Activated CD8-positive, alpha-beta T cell treated with anti-CD3 and anti-CD28 coated beads, Interleukin-2, amount 10 ng/mL, durations not matched to agents 7 days and 5 days (primary cell): ENCODE measurements at regions not wholly inside any gene's neighbourhood (a gene's known extent, or its start where the extent isn't known, plus 50 kb on each side); places are given as distances from the start of the nearest gene placed in this dataset.

Experiments used
- ATAC-seq: fragments of 150-1000 bp; cut with Tn5 transposase; one replicate; pipeline ENCODE4 v1.10.0; 2021; ENCODE audit warnings: moderate library complexity
- CTCF ChIA-PET: fragments of 350-600 bp; sonication (Branson Sonifier 250); formaldehyde crosslinking; loops from one replicate; lab custom pipeline; 2021; ENCODE audit warnings: antibody characterized with exemption; lab: Charles Lee
- POLR2A ChIA-PET: fragments of 350-600 bp; sonication (Branson Sonifier 250); formaldehyde crosslinking; loops from one replicate; lab custom pipeline; 2021; ENCODE audit warnings: antibody characterized with exemption; lab: Charles Lee
- DNase-seq: peaks from one replicate; pipeline ENCODE4 v3.0.0-alpha.2; 2020
- H3K27ac Mint-ChIP-seq: one replicate; pipeline ENCODE4 v1.8.0; 2021; ENCODE audit warnings: mild to moderate bottlenecking, mixed read lengths
- H3K27me3 Mint-ChIP-seq: one replicate; pipeline ENCODE4 v1.8.0; 2021; ENCODE audit warnings: low read depth, mixed read lengths
- H3K36me3 Mint-ChIP-seq: one replicate; pipeline ENCODE4 v1.8.0; 2021; ENCODE audit warnings: low read depth, mixed read lengths
- H3K4me1 Mint-ChIP-seq: one replicate; pipeline ENCODE4 v1.8.0; 2021; ENCODE audit warnings: low read depth, mixed read lengths
- H3K4me3 Mint-ChIP-seq: one replicate; pipeline ENCODE4 v1.8.0; 2021; ENCODE audit warnings: mild to moderate bottlenecking, mixed read lengths
- H3K9me3 Mint-ChIP-seq: one replicate; pipeline ENCODE4 v1.8.0; 2022; ENCODE audit warnings: mixed read lengths; ENCODE audit not compliant: insufficient read depth

GRCh38 chr19:31525610-31526147 lies 176.4 kb upstream of the TSHZ3 start:
- Mint-ChIP-seq H3K27me3 (no peaks in the 10 kb centered on the region), H3K4me3 (no peak overlapping the region), H3K27ac (no peak overlapping the region), H3K9me3 (peaks cover 18% of the 10 kb centered on the region), H3K4me1 (no peaks in the 10 kb centered on the region), H3K36me3 (no peaks in the 10 kb centered on the region)
- CTCF ChIA-PET: no interaction called here
- DNase-seq (no peak), ATAC-seq (no peak)
- POLR2A ChIA-PET: no interaction called here

- Mint-ChIP-seq H3K4me3 (no peak overlapping the region), H3K27me3 (no peaks in the 10 kb centered on the region), H3K4me1 (no peaks in the 10 kb centered on the region), H3K9me3 (peaks cover 14% of the 10 kb centered on the region), H3K27ac (no peak overlapping the region), H3K36me3 (no peaks in the 10 kb centered on the region)
- DNase-seq (no peak), ATAC-seq (no peak)
- ChIA-PET POLR2A (no interaction called here), CTCF (no interaction called here)
Observed at GRCh38 chr19:31527443-31527842, 178.2 kb upstream of the TSHZ3 start.

GRCh38 chr19:31528261-31528660 lies 179.0 kb upstream of the TSHZ3 start:
- Mint-ChIP-seq H3K9me3 (peaks cover 14% of the 10 kb centered on the region), H3K27me3 (no peaks in the 10 kb centered on the region), H3K27ac (no peak overlapping the region), H3K4me1 (no peaks in the 10 kb centered on the region), H3K4me3 (no peak overlapping the region), H3K36me3 (no peaks in the 10 kb centered on the region)
- DNase-seq (no peak), ATAC-seq (no peak)
- POLR2A ChIA-PET: no interaction called here
- CTCF ChIA-PET: no interaction called here

- no peak for DNase-seq
- Mint-ChIP-seq H3K27me3 (no peaks in the 10 kb centered on the region), H3K27ac (no peak overlapping the region), H3K4me1 (no peaks in the 10 kb centered on the region), H3K36me3 (no peaks in the 10 kb centered on the region), H3K9me3 (peaks cover 14% of the 10 kb centered on the region), H3K4me3 (no peak overlapping the region)
- CTCF ChIA-PET: no interaction called here
- POLR2A ChIA-PET: no interaction called here
- no peak for ATAC-seq
Observed at GRCh38 chr19:31529121-31529520, 179.9 kb upstream of the TSHZ3 start.

- Mint-ChIP-seq H3K9me3 (peaks cover 6% of the 10 kb centered on the region), H3K4me1 (no peaks in the 10 kb centered on the region), H3K36me3 (no peaks in the 10 kb centered on the region), H3K4me3 (no peak overlapping the region), H3K27ac (no peak overlapping the region), H3K27me3 (no peaks in the 10 kb centered on the region)
- ChIA-PET POLR2A (no interaction called here), CTCF (no interaction called here)
- DNase-seq (no peak), ATAC-seq (no peak)
Observed at GRCh38 chr19:31530781-31531180, 181.5 kb upstream of the TSHZ3 start.

GRCh38 chr19:31531326-31531725 lies 182.1 kb upstream of the TSHZ3 start:
- Mint-ChIP-seq H3K27me3 (no peaks in the 10 kb centered on the region), H3K36me3 (no peaks in the 10 kb centered on the region), H3K4me3 (no peak overlapping the region), H3K27ac (no peak overlapping the region), H3K9me3 (peaks cover under 1% of the 10 kb centered on the region), H3K4me1 (no peaks in the 10 kb centered on the region)
- CTCF ChIA-PET: no interaction called here
- POLR2A ChIA-PET: no interaction called here
- no peak for ATAC-seq
- DNase-seq: no peak

- no peak for ATAC-seq
- no peaks in the 10 kb centered on the region for H3K36me3 Mint-ChIP-seq
- H3K4me1 Mint-ChIP-seq: no peaks in the 10 kb centered on the region
- H3K27ac Mint-ChIP-seq: no peak overlapping the region
- ChIA-PET CTCF (no interaction called here), POLR2A (no interaction called here)
- DNase-seq: no peak
- H3K27me3 Mint-ChIP-seq: no peaks in the 10 kb centered on the region
- H3K9me3 Mint-ChIP-seq: no peaks in the 10 kb centered on the region
- no peak overlapping the region for H3K4me3 Mint-ChIP-seq
Observed at GRCh38 chr19:31532034-31532433, 182.8 kb upstream of the TSHZ3 start.

GRCh38 chr19:31533114-31533513 lies 183.9 kb upstream of the TSHZ3 start:
- H3K27ac Mint-ChIP-seq: no peak overlapping the region
- H3K4me1 Mint-ChIP-seq: no peaks in the 10 kb centered on the region
- no peak overlapping the region for H3K4me3 Mint-ChIP-seq
- no peak for DNase-seq
- no peaks in the 10 kb centered on the region for H3K36me3 Mint-ChIP-seq
- POLR2A ChIA-PET: no interaction called here
- H3K9me3 Mint-ChIP-seq: peaks cover 3% of the 10 kb centered on the region
- no peaks in the 10 kb centered on the region for H3K27me3 Mint-ChIP-seq
- CTCF ChIA-PET: no interaction called here
- ATAC-seq: no peak

GRCh38 chr19:31534231-31534630 lies 185.0 kb upstream of the TSHZ3 start:
- Mint-ChIP-seq H3K27me3 (no peaks in the 10 kb centered on the region), H3K27ac (no peak overlapping the region), H3K36me3 (no peaks in the 10 kb centered on the region), H3K4me1 (no peaks in the 10 kb centered on the region), H3K4me3 (no peak overlapping the region), H3K9me3 (peaks cover 5% of the 10 kb centered on the region)
- CTCF ChIA-PET: no interaction called here
- POLR2A ChIA-PET: no interaction called here
- DNase-seq (no peak), ATAC-seq (no peak)

- H3K9me3 Mint-ChIP-seq: peaks cover 5% of the 10 kb centered on the region
- POLR2A ChIA-PET: no interaction called here
- CTCF ChIA-PET: no interaction called here
- no peak overlapping the region for H3K4me3 Mint-ChIP-seq
- H3K27me3 Mint-ChIP-seq: no peaks in the 10 kb centered on the region
- H3K27ac Mint-ChIP-seq: no peak overlapping the region
- DNase-seq: no peak
- no peaks in the 10 kb centered on the region for H3K36me3 Mint-ChIP-seq
- no peaks in the 10 kb centered on the region for H3K4me1 Mint-ChIP-seq
- ATAC-seq: no peak
Observed at GRCh38 chr19:31534786-31535657, 185.8 kb upstream of the TSHZ3 start.

- ATAC-seq (no peak), DNase-seq (no peak)
- ChIA-PET CTCF (no interaction called here), POLR2A (no interaction called here)
- H3K4me3 Mint-ChIP-seq: no peak overlapping the region
- no peak overlapping the region for H3K27ac Mint-ChIP-seq
- H3K9me3 Mint-ChIP-seq: peaks cover 5% of the 10 kb centered on the region
- H3K27me3 Mint-ChIP-seq: no peaks in the 10 kb centered on the region
- H3K4me1 Mint-ChIP-seq: no peaks in the 10 kb centered on the region
- no peaks in the 10 kb centered on the region for H3K36me3 Mint-ChIP-seq
Observed at GRCh38 chr19:31535691-31536460, 186.6 kb upstream of the TSHZ3 start.

- no peaks in the 10 kb centered on the region for H3K4me1 Mint-ChIP-seq
- ATAC-seq (no peak), DNase-seq (no peak)
- H3K4me3 Mint-ChIP-seq: no peak overlapping the region
- no peaks in the 10 kb centered on the region for H3K36me3 Mint-ChIP-seq
- POLR2A ChIA-PET: no interaction called here
- CTCF ChIA-PET: no interaction called here
- peaks cover 5% of the 10 kb centered on the region for H3K9me3 Mint-ChIP-seq
- no peaks in the 10 kb centered on the region for H3K27me3 Mint-ChIP-seq
- H3K27ac Mint-ChIP-seq: no peak overlapping the region
Observed at GRCh38 chr19:31537136-31537535, 187.9 kb upstream of the TSHZ3 start.
